Erythroblast (primary cell): ENCODE measurements at regions not wholly inside any gene's neighbourhood (a gene's known extent, or its start where the extent isn't known, plus 50 kb on each side); places are given as distances from the start of the nearest gene placed in this dataset.

ENCODE experiments used
- DNase-seq, 2 experiments: peaks; one replicate each; lab custom pipeline; 2025; lab: John Stamatoyannopoulos, UW
- GATA1 ChIP-seq: IDR thresholded peaks from 2 replicates; pipeline ENCODE4 v1.6.1; 2011; ENCODE audit warnings: low read depth, mild to moderate bottlenecking, control low read depth, low read length, moderate library complexity
- POLR2A ChIP-seq: IDR thresholded peaks from 2 replicates; pipeline ENCODE4 v1.6.1; 2011; ENCODE audit warnings: mild to moderate bottlenecking, low read length

DNA sequence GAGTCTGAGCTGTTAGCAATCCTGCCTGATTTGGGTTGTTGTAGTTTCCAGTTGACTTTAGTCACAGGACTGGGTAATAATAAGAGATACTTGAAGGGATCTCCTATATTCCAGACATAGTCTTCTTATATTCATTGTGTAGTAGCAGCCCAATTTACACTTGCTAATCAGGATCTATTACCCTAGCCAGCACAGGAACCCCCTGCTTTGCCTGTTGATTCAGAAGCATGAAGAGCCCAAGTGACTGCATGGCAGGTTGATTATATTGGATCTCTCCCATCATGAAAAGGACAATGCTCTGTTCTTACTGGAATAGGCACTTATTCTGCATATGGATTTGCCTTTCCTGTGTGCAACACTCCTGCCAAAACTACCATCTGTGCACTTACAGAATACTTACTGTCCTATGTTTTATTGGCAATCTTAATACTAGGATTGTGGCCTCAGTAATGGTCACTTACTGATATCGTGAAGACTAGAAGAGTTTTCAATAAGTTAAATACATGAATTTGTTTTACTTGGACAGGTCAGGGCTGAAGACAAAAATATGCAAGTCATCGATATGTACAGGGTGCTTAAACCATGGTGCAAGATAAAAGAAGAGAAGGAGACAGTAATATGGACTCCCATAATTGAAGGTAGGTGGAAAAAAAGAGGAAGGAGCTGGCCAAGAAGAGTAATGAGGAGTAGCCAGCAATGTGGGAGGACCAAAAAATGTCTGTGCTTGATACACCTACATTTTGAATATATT lies 304.1 kb downstream of the MCTP2 start:
- DNase-seq: no peak
- TF ChIP-seq GATA1 (no peak), POLR2A (no peak)

DNA sequence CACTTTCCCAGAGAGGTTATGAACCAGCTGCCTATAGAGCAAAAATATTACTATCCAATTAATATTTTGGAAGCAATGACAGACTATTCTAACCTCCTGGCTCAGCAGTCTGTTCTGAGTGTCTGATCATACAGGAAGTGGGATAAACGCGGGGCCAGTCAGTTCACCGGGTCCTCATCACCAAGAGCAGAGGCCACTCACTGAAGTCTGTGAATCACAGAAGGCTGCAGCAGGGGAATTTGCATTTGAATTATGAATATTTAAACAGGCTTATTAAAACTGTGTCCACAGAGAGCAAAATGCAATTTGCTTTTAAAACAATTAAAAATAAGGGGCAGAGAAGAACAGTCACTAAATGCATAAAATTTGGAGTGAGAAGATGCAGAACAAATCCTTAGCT lies 305.2 kb downstream of the MCTP2 start:
- TF ChIP-seq POLR2A: no peak
- no peak for TF ChIP-seq GATA1
- no peak for DNase-seq

DNA sequence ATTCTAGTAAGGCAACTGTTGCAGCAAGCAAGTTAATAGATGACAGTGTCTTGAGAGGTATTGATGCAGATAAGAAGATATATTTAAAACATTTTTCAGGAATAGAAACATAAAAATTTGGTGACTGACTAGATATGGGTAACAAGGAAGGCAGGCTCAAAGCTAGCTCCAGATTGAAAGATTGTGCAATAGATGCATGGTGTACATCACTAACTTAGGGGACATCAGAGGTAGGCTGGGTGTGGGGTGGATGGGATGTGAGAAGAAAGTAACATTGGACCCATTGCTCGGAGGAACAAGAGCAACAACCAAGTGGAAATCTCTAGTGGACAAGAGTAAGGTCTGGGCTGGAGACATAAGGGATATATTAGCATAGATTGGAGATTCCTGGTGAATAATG lies 306.9 kb downstream of the MCTP2 start:
- DNase-seq: no peak
- TF ChIP-seq POLR2A (no peak), GATA1 (no peak)

DNA sequence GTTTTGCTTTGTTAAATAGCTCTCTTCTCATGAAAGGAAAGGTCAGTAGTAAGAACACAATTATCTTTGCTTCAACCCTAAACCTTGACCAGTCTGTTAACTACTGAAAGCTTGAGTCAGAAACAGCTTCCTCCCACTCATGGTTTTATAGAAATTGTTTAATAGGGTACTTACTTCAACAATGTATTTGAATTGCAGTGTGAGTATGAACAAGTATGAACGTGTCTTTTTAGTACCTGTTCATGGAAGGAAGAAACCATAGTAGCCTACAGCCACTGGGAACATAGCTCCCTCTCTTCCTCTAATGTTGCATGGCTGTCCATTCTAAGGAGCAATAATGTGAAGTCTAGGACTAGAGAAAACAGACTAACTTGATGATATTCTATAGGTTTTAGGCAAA lies 311.0 kb downstream of the MCTP2 start:
- no peak for DNase-seq
- TF ChIP-seq POLR2A (no peak), GATA1 (no peak)

DNA sequence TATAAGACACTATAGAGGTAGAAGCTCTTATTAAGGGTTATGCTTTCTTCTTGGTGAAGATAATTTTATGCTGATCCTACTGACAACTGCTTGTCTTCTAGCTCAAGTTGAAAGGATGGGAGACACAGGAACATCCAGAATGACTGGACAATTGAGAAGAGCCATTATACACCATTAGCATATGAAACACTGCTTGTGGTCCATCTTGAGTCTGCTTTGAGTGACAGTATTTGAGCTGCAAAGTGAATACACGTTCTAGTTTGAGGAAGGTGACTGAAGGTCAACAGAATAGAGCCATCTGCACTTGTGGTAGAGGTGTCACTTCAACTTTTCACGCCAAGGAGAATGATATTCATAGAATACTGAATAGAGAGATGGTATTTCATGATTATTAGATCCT lies 315.4 kb downstream of the MCTP2 start:
- TF ChIP-seq POLR2A: no peak
- TF ChIP-seq GATA1: no peak
- DNase-seq: no peak

DNA sequence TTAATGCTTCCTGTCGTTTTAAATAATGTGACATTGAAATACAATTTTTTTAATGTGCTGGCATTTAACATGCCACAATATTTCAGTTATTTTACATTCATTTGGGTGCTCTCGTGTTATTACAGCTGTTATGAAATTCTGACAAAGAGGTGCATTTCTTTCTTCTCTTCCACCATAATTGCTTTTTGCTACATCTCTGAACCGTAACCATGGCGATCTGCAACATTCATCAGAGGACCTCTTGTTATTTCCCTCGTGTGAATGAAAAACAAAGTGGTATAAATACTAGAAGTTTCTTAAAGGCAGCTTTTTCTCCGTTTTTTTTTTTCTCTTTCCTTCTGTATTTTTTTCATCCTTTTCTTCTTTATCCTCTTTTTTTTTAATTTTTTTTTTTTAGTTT lies 316.4 kb downstream of the MCTP2 start:
- no peak for TF ChIP-seq GATA1
- TF ChIP-seq POLR2A: no peak

DNA sequence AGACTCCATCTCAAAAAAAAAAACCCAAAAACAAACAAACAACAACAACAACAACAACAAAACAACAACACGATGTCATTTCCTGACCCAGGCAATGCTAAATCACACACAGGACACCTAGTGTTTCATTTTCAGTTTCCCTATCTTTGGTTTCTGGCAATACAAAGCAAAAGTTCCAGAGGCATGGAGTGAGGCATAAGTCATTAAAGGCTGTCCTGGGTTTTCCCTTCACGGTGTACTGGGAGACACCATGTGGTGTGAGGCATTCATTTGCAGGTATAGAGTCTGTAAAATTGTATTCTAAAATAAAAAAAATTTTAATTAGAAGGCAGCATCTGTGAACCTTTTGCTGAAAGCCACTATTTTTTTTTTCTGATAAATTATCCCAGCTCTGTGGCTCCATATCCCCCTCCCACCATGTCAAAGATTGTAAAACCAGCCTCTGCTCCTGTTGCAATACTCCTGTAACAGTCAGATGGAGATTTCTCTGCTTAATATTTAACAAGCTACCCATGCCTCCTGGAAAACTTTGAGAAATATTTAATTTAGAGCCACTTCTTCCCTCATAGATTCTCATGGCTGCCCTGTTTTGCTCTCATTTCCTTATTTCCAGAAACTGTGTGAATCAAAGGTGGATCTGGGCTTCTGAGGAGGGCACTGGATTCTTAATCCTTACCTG lies 324.6 kb downstream of the MCTP2 start:
- TF ChIP-seq GATA1: no peak
- no peak for TF ChIP-seq POLR2A
- DNase-seq: no peak

More for the DNA sequence above, 316.4 kb downstream of the MCTP2 start:
- DNase-seq: no peak

DNA sequence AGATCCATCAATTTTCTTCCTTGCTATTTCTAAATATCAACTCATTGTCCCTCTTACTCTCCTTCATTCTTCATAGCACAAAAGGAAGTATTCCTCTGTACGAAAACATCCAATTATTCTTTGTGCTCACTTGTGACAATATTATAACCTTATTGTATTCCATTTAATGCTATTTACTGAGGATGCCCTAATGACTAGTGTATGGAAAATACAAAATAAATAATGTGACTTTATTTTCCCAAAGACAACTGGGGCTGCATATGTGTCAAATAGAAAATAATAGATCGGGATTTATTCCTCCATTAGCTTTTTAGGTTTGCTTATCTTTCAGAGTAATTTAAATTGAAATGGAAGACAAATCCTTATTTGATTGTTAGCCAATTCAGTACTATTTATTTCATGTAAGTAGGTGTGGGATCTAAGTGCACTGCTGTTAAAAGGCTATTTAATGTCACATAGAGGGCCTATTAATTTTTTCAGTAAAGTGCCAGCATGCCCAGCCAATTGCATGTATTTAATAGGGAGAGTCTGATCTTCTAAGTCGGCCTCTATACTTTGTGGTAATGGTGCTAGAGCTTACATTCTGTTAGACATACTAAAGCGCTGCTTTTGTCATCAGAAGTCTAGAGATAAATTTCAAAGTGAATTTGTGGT lies 329.8 kb downstream of the MCTP2 start:
- no peak for DNase-seq
- TF ChIP-seq GATA1: no peak
- TF ChIP-seq POLR2A: no peak

DNA sequence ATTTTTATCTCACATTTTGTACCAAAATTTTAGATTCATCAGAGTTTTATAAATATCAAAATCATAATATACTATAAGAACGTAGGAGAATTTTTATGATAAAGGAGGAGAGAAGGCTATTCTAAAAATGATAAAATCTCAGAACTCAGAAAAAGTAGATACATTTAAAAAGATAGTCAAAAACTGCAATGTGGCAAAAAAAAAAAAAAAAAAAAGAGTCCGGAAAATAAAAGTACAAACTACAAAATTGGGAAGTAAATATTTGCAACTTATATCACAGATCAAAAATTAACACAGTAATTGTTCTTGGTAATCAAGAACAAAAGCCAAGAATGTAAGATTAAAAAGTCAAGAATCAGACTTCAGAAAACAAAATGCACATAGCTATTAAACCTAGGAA lies 332.1 kb downstream of the MCTP2 start:
- TF ChIP-seq GATA1: no peak
- no peak for TF ChIP-seq POLR2A
- DNase-seq: no peak

DNA sequence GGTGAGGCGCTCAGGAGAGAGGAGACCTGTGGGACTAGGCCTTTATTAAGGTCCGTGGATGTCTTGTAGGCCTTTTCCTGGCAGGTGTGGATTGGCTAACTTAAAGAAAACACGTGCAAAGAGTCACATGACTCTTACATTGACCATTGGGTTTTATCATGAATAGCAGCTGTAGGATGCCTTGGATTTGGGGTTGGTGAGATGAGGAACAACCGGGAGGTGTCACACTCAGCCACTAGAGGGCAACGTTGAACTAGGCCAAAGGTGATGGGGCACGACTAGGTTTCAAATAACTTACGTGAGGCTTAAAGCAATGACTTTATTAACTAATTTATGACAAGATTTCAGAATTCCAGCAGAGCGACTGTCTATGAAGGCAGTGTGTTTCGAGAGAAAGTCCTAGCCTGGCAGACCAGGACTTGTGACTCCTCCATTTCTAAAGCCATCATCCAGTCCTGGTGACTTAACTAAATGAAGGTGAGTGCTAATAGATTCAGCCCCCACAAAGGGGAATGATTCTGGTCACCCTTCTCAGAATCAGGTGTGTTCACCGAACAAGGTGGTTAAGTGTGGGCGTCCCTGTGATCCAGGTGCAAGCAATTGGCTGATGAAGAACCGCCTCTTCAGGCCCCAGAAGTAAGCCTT lies 345.6 kb downstream of the MCTP2 start:
- peak; percentile 35 to 59 for DNase-seq
- TF ChIP-seq POLR2A (no peak), GATA1 (no peak)

DNA sequence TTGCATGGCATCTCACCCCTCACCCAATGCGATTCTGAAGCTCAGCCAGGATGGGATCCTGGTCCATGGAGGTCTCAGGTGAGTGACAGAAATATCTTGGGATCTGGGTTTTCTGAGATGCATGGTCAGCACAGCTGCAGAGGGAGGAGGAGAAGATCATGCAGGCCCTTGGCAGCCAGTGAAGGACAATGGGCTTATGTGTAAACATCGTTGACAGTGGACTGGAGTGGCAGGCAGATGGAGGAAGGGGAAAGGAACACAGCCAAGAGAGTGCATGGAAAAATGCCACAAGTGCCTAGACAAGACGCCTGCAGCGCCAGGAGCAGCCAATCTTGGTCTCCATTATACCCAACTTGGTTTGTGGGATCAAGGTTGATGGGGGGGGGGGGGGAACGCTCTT lies 347.9 kb downstream of the MCTP2 start:
- no peak for DNase-seq

DNA sequence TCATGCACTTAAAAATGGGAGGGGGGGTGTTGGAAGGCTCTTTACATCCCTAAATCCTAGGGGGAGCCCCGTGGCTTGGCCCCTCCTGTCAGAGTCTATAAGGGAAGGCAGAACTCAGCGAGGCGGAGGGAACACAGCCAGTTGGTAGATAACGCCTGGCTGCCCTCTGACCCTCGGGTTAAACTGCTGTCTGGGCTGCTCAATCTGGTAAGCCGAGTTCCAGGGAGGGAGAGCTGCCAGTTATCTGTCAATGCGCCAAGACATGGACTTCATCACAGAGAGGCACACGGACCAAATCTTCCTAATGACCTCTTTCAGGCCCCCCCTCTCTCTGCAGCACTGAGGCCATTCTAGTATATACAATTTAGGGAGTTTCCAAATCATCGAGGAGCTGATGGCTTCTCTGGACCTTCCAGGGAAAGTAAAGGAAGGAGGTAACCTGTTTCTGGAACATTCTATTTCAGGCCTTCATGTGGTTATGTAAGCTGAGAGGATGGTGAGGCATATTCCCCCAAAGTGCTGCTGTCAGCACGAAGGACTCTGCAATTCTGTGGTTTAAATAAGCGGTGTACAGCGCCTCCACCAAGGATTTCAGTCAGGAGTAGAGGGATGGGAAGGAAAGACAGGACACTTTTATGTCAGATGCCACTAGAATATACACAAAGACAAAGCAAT lies 349.0 kb downstream of the MCTP2 start:
- no peak for TF ChIP-seq POLR2A
- DNase-seq: no peak

More for the DNA sequence above, 347.9 kb downstream of the MCTP2 start:
- TF ChIP-seq POLR2A: no peak
- no peak for TF ChIP-seq GATA1

DNA sequence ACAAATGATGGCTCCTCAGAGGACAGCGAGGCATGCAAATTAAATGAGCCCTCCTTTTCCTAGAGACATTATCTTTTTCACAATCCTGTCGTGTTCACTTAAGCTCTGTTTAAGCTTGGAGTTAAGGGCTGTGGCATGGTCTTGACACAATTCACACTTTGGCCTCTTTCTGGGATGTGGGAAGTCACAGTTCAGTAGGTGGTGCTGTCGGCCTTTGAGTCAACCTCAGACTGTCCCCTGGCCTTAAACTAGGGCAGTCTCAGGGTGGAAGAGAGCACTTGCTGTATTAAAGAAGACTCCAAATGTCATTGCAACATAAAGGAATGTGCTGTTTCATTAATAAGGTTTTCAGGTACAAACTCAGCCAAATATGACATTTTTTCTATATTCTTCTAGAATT lies 351.0 kb downstream of the MCTP2 start:
- TF ChIP-seq GATA1 (no peak), POLR2A (no peak)
- peak in 1 of 2 experiments; percentile 8 for DNase-seq
